ENCODE measurements at regions not wholly inside any gene's neighbourhood (a gene's known extent, or its start where the extent isn't known, plus 50 kb on each side); places are given as distances from the start of the nearest gene placed in this dataset.
"Not testable (repeated sequence)": the region's sequence is repeated elsewhere in the genome, so short reads cannot be mapped to it uniquely, and the experiment has no call there.

DNA sequence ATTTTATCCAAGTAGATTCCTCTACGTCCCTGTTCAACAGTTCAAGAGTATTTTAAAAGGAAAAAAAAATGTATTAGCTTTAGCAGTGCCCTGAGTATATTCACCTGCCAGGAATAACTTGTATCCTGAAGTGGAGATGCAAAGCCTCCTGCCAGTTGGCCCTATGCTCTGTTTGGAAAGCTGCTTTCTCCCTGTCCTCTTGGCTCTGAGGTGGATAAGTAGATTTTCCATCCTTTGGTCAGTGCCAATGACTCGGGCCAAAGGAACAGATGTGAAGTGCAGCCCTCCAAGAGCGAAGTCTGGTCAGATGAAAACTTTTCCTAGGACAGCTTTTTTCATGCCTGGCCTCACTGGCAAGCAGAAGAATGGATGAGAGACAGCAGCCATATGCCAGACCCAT lies 839.9 kb upstream of the TENM4 start:
- no peak for DNase-seq (ENCODE audit: low read depth in 2 of 3, low spot score in 2 of 3)

DNA sequence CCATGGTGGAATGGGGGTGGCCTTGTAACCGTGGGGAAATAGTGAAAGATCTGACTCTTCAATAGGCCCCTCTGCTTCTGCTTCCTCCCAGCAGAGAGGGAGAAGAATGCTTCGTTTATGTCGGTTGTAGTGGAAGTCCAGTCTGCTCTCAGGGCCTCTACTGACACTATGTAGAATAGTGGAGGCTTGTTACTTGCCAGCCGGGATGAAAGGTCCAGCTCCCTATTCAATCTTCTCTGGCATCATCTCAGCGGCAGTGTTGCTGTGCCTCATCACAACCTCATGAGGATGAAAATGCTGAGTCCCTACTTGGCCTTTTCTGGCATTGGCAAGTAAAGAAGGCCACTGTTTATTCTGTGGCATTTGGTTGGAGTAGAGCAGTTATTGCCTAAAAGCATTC lies 820.9 kb upstream of the TENM4 start:
- no peak for DNase-seq (ENCODE audit: low read depth in 2 of 3, low spot score in 2 of 3)

DNA sequence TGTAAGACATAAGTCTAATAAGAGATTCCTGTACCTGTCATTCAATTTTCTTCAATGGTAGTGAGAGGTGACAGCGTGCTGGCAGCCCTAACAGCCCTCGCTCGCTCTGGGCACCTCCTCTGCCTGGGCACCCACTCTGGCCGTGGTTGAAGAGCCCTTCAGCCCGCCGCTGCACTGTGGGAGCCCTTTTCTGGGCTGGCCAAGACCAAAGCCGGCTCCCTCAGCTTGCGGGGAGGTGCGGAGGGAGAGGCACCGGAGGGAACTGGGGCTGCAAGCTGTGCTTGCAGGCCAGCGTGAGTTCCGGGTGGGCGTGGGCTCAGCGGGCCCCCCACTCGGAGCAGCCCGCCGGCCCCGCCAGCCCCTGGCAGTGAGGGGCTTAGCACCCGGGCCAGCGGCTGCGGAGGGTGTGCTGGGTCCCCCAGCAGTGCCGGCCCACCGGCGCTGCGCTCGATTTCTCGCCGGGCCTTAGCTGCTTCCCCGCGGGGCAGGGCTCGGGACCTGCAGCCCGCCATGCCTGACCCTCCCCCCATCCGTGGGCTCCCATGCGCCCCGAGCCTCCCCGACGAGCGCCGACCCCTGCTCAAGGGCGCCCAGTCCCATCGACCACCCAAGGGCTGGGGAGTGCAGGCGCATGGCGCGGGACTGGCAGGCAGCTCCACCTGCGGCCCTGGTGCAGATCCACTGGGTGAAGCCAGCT lies 816.6 kb upstream of the TENM4 start:
- DNase-seq (ENCODE audit: low read depth in 2 of 3, low spot score in 2 of 3), result not testable (repeated sequence)

DNA sequence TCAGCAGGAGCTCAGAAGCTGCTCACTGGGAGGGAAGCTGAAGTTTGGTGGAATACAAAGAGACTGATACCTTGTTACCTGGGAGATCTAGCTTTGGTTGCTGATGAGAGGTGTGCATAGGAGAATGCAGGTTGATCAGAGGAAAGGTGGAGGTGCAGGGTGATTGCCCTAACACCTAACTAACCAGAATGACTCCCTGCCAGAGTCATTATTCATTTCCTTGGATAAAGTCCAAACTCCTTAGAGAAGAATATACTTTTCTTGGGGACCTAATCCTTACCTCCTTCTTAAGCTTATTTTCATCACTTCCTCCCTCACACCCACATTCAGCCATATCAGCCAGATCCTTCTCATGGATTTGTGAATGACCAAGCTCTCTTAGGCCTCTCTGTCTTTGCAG lies 814.2 kb upstream of the TENM4 start:
- no peak for DNase-seq (ENCODE audit: low read depth in 2 of 3, low spot score in 2 of 3)

DNA sequence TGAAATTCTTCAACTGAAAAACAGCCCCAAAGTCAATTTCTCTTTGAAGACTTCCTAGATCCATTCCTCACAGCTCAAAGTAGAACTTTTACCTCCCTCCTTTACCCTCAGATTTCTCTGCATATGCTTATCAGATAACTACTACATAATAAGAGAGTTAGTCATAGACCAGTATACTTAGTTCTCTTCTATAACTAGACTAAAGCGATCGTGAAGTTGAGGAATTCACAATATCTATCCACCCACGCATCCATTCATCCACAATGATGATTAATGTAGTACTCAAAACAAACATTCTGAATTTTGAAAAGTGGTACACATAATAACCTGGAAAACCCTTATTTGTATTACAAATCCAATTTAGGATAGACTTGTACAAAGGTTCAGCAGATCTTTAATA lies 800.9 kb upstream of the TENM4 start:
- DNase-seq (ENCODE audit: low read depth in 2 of 3, low spot score in 2 of 3), result no peak

DNA sequence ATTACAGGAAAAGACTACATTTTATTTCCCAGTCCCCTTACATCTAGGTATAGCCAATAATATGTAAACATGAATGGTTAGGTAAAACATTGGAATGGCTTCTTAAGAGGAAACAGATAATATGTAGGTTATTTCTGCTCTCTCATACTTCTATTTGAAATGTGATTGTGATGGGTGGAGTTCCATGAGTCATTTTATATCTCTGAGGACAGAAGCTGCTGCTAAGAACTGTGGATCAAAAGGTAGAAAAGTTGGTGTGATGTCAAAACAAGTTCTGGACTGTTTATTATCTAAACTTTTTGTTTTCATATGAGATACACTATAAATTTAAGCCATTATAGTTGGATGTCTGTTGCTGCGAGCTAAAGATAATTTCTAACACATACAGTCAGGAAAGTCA lies 799.4 kb upstream of the TENM4 start:
- DNase-seq (ENCODE audit: low read depth in 2 of 3, low spot score in 2 of 3), result no peak

DNA sequence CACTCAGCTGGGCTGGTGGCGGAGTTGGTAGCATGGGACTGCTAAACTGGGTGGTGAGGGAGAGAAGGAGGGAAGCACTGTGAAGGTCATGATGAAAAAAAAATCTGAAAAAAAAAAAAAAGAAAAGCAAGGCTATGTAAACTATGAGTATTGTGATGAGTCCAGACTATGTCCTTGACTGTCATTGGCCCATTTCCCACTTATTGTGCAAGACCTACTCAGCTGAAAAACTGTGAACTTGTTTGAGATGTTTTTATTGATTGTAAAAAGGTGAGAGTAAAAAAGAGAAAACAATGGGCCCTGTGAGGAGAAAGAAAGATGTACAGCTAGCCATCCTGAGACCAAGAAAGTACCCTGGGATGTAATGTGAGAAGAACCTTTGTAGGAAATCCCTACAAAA lies 798.4 kb upstream of the TENM4 start:
- DNase-seq (ENCODE audit: low read depth in 2 of 3, low spot score in 2 of 3), result no peak

DNA sequence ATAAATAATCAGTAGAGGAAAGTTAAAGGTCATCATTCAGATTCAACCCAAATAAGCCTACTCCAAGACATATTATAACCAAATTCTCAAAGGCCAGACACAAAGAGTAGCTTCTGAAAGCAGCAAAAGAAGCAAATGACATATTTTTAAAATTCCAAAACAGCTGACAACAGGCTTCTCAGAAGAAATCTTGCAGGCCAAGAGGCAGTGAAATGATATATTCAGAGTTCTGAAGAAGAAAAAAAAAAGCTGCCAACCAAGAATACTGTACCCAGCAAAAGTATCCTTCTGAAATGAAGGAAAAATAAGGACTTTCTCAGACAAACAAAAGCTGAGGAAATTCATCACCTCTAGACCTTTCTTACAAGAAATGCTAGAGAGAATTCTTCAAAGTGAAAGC lies 787.1 kb upstream of the TENM4 start:
- no peak for DNase-seq (ENCODE audit: low read depth in 2 of 3, low spot score in 2 of 3)

DNA sequence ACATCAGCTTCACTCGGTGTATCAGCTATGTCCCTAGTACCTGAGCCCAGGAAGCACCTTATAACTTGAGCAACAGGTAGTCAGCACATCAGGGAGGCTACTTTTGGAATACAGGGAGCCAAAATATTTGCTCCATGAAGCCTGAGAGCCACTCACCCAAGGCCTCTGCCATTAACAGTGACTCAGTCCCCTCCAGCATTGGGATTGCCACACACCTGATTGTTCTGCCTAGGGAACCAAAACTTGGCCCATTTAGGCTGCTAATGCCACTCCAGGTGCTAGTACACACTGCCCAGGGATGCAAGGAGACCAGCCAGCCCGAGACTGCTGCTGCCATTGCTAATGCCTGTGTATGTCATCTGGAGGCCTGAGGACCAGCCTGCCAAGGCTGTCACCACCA lies 773.6 kb upstream of the TENM4 start:
- no peak for DNase-seq (ENCODE audit: low read depth in 2 of 3, low spot score in 2 of 3)

DNA sequence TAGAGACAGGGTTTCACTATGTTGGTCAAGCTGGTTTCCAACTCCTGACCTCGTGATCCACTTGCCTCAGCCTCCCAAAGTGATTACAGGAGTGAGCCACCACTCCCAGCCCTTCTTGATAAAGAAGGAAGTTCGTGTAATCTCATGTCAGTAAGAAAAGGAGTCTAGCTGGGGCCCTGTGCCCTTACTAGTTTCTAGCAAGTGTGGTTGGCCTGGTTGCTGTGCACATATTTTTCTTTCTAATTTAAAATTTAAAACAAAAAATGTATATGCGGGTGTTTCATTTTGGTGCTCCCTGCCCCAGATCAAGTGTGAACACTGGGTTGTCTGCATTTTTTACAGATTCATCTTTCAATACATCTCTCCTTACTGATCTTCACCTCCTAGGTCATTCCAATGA lies 770.8 kb upstream of the TENM4 start:
- no peak for DNase-seq (ENCODE audit: low read depth in 2 of 3, low spot score in 2 of 3)

DNA sequence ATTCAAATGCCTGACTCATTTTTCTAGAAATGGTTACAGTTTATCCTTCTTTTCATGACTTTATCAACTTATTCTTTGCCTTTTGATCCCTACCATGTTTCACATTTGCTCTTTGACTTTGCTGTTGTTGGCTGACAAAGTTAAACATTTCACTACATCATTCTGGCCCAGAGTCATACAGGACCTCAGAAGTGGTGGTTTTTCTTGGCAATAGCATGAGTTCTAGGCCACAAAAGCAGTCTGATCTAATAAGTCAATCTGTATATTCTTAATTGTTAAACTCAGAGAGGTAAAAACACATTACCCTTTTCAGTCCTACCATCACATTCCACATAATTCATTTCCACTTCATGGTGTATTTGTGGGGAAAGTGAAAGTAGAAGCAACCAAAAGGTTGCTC lies 763.2 kb upstream of the TENM4 start:
- DNase-seq (ENCODE audit: low read depth in 2 of 3, low spot score in 2 of 3), result no peak

DNA sequence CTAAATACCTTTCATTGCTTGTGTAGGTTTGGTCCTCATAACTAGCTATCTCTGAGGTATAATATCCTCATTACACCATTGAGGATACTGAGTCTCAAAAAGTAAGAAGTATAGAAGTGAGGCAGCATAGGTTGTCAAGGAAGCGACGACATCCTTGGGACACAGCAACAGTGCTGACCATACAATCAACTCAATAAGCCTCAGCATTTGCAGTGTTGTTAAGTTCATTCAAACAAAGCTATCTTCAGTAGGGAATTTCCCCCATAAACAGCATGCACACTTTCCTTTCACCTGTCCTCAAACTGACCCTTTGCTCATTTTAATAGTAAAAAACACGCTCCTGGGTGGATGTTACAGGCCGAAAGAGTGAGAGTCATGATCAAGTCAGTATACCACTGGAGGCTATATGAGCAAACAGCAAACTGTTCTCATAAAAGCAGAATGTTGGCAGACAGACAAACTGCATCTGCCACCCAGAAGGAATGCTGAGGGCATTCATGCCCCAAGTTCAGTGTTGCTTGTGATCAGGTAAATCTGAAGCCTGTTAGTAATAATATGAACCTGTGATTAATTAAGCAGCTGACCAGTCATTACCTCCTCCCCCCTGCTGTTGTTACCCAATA lies 756.2 kb upstream of the TENM4 start:
- no peak for DNase-seq (ENCODE audit: low read depth in 2 of 3, low spot score in 2 of 3)

DNA sequence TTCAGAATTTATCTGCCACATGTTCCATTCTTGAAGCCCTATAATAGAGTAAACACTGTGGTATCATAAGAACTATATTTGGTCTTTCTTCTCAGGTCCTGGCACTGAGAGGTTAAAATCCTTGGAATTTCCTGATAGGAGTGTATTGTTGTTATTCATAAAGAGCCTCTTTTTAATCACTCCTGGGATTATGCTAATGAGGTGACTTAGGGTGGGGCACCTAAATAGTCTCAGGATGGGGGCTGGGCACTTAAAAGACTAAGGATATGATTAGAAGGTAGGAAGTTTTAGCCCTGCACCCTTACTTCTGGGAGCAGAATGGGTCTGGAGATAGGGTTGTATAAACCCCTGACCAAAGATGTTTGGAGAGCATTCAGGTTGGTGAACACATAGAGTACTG lies 755.2 kb upstream of the TENM4 start:
- DNase-seq (ENCODE audit: low read depth in 2 of 3, low spot score in 2 of 3), result no peak

DNA sequence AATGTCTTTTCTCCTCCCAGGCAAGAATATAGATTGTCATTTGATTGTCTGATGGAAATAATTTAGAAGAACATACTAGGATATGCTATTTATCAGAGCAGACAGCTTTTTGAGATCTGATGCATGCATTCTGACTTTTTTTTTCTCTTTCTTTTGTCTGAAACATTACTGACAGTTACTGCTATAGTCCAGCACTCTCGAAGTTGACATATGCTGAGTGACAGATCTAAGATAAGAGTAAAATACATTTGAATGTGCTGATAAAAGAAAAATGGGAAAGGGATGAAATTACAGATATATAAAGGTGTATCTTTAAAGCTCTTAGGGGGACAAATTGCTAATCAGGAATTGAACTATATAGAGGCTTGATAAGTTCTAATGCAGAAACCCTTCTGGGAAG lies 753.8 kb upstream of the TENM4 start:
- DNase-seq (ENCODE audit: low read depth in 2 of 3, low spot score in 2 of 3), result no peak

DNA sequence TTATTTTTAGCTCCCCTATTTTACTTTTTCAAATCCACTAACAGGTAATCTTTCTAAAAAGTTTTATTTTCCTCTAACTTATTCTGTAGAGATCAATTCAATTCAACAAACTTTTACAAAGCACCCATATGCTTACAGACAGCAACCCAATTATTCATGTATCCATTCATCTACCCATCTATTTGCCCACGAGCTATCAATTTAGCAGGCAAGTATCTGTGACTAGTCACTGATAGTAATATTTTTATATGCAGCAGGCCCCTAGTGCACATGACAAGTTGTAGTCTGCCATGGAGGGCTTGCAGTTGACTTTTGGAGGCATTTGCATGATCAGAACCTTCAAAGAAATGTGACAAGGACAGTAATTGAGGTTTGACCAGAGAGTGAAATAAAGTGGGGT lies 753.2 kb upstream of the TENM4 start:
- no peak for DNase-seq (ENCODE audit: low read depth in 2 of 3, low spot score in 2 of 3)

DNA sequence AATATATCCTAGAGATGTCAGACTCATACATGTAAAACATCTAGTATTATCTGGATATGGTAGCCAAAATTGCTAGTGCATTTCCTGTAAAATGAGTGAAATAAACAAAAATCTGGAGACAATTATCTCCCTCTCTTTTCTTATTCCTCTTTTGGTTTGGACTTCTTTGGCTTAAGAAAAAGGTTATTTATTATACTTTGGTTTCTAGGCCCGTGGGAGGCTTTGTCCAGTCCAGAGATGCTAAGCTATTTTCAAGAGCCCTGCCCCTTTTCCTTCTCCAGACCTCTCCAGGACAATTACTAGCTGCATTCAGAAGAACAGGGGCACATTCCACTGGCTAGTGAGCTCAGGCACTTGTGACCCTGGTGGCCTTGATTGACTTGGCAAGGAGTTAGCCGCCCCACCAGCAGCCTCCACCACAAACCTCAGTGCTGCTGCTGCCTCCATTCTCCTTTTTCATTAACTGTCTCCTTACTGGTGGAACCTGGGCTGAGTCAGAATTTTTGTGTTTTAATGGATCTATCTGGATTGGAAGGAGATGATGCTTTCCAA lies 747.3 kb upstream of the TENM4 start:
- no peak for DNase-seq (ENCODE audit: low read depth in 2 of 3, low spot score in 2 of 3)

DNA sequence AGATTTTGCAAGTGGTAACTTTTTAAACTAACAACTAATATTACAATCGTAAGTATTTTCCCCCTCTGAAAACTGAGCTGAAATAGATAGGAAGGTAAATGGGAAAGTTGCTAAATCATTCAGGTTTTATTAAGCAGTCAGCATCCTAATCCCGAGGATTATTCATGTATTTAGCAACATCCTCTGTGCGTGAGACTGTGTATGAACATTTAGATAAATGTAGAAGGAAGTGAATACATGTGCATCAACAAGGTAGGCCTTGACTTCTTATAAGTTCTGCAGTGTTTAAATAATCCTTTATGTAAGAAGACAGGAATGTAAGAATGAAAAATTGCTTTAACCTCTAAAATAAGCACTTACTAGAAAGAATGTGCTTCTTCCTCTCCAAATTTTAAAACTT lies 745.9 kb upstream of the TENM4 start:
- DNase-seq (ENCODE audit: low read depth in 2 of 3, low spot score in 2 of 3), result no peak

DNA sequence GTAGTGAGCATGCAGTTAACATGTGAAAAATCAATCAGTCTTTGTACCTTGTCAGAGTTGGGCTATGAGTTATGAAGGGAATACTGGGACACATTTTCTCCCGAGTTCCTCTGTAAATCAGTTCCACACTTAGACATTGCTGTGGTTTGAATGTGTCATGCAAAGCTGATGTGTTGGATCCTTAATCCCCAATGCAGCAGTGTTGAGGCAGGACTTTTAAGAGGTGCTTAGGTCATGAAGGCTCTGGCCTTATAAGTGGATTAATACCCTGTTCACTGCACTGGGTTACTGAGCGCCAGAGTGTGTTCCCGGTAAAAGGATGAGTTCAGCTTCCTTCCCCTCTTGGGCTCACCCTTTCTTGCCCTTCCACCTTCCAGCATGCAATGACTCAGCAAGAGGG lies 742.1 kb upstream of the TENM4 start:
- DNase-seq (ENCODE audit: low read depth in 2 of 3, low spot score in 2 of 3), result no peak

DNA sequence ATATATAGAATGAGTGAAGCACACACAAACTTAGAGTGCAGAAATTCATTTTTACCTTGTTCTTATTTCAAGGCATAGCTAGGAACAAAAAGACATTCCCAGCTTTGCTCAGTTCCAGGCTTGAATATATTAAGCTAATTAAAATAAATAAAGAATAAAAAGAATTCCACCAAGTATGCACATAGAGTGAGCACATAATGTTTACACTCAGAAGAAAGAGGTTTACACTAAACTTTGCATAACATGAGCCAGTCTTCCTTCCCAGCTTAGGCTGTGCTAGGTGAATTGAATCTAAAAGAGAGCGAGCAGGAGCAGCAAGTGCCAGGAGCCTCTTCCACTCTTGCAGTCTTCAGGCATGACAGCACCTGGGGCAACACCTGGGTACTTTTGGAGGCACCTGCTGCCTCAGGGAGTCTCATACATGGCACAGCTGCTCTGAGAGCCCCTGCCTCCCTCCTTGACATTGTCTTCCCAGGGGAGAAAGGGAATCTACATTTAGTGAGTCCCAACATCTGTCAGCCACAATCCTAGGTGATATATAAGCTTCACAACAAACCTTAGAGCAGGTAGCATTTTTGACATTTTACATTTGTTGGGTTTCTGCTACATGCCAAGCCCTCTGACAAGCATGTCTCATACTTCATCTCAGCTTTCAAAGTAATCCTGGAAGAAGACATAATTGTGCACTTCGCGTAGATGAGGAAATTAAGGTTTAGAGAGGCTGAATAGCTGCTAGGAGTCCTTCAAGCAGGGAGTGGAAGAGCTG lies 732.7 kb upstream of the TENM4 start:
- no peak for DNase-seq (ENCODE audit: low read depth in 2 of 3, low spot score in 2 of 3)

DNA sequence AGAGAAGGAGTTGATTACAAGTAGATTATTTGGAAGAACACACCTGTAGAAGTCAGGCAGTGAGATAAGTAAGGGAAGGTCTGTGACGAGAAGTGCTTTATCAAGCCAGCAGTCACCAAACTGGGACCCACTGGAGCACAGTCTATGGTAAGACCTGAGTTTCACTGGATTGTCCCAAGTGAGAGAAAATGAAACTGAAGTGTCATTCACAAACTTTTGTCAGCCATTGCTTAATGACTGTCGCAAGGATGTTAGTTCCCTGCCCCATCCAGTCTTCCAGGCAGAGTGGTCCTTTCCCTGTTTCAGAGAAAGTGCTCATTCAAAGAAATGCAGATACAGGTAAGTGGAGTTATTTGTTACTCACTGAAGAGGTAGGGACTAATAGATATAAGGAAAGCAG lies 728.0 kb upstream of the TENM4 start:
- DNase-seq (ENCODE audit: low read depth in 2 of 3, low spot score in 2 of 3), result no peak

DNA sequence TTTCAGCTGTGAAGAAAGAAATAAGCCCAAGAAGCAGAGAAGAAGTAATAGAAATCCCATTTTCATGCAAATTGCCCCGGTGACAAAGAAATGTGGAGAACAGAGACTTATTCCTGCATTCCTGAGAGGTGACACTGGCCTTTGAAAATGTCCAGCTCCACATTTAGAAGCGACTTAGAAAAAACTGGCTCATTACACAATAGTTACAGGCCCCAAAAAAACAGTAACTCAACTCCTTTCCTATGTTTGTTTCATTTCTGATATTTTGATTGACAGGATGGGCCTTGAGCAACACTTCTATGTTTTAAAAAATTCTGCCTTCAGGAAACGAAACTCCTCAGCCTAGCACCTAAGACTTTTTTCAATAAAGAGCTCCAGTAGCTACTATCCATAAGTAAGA lies 726.9 kb upstream of the TENM4 start:
- no peak for DNase-seq (ENCODE audit: low read depth in 2 of 3, low spot score in 2 of 3)

DNA sequence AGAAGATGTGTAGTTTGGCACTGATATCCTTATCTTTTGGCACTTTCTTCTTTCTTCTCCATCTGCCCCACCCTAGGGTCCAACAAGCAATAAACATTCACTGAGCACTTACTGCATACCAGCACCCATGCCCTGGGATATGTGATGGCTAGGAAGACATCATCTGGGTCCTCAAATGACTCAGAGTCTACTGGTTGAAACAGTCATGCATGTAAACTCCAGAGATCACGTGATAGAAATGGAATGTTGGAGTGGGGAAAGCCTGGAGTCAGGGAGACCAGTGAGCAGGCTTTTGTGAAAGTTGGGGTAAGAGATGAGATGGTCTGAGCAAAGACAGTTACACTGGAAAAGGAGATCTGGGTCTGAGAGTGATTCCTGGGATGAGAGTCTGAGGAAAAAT lies 724.9 kb upstream of the TENM4 start:
- no peak for DNase-seq (ENCODE audit: low read depth in 2 of 3, low spot score in 2 of 3)

Measured in hematopoietic multipotent progenitor cell (in vitro differentiated cells).